ENCODE measurements at regions not wholly inside any gene's neighbourhood (a gene's known extent, or its start where the extent isn't known, plus 50 kb on each side); places are given as distances from the start of the nearest gene placed in this dataset.
"Not testable (repeated sequence)": the region's sequence is repeated elsewhere in the genome, so short reads cannot be mapped to it uniquely, and the experiment has no call there.

DNA sequence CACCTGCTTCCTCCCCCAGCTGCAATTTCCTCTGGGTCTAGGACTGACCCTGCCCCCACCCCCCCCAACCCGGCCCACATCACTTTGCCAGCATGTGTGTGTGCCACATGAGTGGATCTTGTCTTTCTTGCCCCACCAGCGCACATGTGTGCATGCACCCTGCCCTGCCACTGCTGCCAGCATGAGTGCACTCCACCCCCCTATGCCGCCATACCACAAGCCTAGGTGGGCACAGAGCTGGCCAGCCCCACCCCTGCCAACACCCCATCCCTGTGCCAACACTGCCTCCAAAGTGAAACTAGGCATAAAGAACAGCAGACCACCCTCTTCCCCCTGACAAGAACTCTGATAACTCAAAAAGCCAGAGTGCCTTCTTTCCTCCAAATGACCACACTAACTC, 296.3 kb upstream of the SGO1 start (continued):
- TF ChIP-seq, protein P1, sequence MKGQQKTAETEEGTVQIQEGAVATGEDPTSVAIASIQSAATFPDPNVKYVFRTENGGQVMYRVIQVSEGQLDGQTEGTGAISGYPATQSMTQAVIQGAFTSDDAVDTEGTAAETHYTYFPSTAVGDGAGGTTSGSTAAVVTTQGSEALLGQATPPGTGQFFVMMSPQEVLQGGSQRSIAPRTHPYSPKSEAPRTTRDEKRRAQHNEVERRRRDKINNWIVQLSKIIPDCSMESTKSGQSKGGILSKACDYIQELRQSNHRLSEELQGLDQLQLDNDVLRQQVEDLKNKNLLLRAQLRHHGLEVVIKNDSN (CRISPR knock-in tag; IDR thresholded peaks at IDR 0.05) = no peak
- TF ChIP-seq, protein P2, sequence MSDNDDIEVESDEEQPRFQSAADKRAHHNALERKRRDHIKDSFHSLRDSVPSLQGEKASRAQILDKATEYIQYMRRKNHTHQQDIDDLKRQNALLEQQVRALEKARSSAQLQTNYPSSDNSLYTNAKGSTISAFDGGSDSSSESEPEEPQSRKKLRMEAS (CRISPR knock-in tag; IDR thresholded peaks at IDR 0.05) = no peak

DNA sequence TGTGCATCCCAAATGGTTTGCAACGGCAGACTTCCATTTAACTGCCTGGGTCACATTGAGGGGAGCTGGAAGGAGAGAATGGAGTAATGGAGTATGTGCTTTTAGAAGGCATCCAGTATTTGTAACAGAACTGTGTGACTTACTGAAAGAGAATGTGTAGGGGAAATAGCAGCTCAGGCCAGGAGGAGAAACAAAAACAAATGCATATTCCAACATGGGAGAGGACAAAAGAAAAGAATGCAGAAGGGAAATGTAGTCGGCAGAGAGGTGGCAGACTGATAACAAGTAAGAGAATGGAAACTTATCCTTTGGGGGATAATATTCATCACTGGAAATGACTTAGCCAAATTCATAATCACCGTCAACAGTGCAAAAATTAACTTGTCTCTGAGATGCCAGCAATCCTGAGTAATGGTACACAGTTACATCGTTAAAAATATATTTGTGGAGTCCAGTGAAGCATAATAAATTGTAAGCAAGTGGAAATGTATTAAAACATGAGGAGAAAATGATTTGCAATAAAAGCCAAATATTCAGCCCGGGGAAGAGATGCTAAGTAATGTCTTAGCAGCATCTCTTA, 294.9 kb upstream of the SGO1 start:
- ATAC-seq = peak; percentile 87
- H3K27me3 Mint-ChIP-seq (ENCODE audit: low read depth) = no peaks in the 10 kb centered on the region
- H3K4me1 Mint-ChIP-seq = peaks cover 31% of the 10 kb centered on the region
- peaks cover 41% of the 10 kb centered on the region for H3K9me3 Mint-ChIP-seq
- POLR2A ChIA-PET = no interaction called here
- H3K4me3 Mint-ChIP-seq = 0 out of 2 replicates have a peak overlapping the region, but pooled peaks have one; percentile 4
- no peak for DNase-seq (ENCODE audit: low spot score)
- CTCF ChIA-PET = interaction anchor here (1.2 kb wide), 1 partner anchor 31 kb away, joined by 3 read pairs; no protein-coding TSS in a partner anchor
- TF ChIP-seq NFE2L1 (CRISPR knock-in tag; IDR thresholded peaks at IDR 0.05) (0 out of 2 replicates have a peak, but pooled peaks have one; percentile 31), SP1 (CRISPR knock-in tag; conservative IDR thresholded peaks at IDR 0.05) (no peak)
- peak overlapping the region; percentile 95 for H3K27ac Mint-ChIP-seq
- H3K36me3 Mint-ChIP-seq = peaks cover 30% of the 10 kb centered on the region

DNA sequence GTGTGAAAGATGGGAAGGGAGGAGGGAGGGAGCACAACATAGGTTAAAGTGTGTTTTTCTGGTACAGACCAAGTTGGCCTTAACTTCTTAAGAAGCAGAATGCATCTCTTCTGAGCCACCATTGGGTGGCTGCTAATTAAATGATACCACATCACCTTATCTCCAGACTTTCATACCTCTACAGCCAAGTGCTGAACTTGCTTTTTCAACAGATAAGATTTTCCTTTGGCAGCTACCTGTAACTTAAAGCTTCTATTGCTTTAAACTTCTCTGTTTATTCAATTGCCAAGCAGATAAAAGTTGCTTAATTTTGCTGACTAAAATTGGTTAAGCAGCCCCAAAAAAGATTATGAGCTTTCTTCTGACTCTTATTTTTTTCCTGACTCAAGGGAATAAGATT, 292.4 kb upstream of the SGO1 start:
- H3K27me3 Mint-ChIP-seq (ENCODE audit: low read depth) = no peaks in the 10 kb centered on the region

DNA sequence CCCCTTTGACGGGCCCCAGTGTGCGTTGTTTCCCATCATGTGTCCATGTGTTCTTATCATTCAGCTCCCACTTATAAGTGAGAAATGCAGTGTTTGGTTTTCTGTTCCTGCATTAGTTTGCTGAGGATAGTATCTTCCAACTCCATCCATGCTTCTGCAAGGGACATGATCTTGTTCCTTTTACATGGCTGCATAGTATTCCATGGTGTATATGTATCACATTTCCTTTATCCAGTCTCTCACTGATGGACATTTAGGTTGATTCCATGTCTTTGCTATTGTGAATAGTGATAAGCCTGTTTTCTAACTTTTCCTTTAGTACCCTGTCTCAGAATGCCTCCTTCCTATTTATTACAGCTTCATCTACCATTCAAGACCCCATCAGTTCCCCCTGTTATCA, 278.2 kb upstream of the SGO1 start:
- H3K27ac Mint-ChIP-seq; DNase-seq (ENCODE audit: low spot score); CTCF ChIA-PET; H3K4me1 Mint-ChIP-seq; H3K4me3 Mint-ChIP-seq; POLR2A ChIA-PET; ATAC-seq; H3K27me3 Mint-ChIP-seq (ENCODE audit: low read depth): not testable (repeated sequence)
- peaks cover 41% of the 10 kb centered on the region for H3K9me3 Mint-ChIP-seq
- H3K36me3 Mint-ChIP-seq = peaks cover 20% of the 10 kb centered on the region

More for the DNA sequence above, 292.4 kb upstream of the SGO1 start:
- peaks cover 31% of the 10 kb centered on the region for H3K4me1 Mint-ChIP-seq
- H3K4me3 Mint-ChIP-seq = no peak overlapping the region
- H3K9me3 Mint-ChIP-seq = peaks cover 26% of the 10 kb centered on the region
- H3K27ac Mint-ChIP-seq = no peak overlapping the region
- TF ChIP-seq EMX1 (CRISPR knock-in tag; IDR thresholded peaks at IDR 0.05) (no peak), ETV6 (CRISPR knock-in tag; IDR thresholded peaks at IDR 0.05) (no peak), GABPB1 (CRISPR knock-in tag; IDR thresholded peaks at IDR 0.05) (no peak), GRHL2 (CRISPR knock-in tag; IDR thresholded peaks at IDR 0.05; ENCODE audit: insufficient replicate concordance, severe bottlenecking) (no peak), ZNF219 (CRISPR knock-in tag; IDR thresholded peaks at IDR 0.05; ENCODE audit: borderline replicate concordance) (no peak), ZNF423 (CRISPR knock-in tag; IDR thresholded peaks at IDR 0.05) (no peak)
- TF ChIP-seq, protein P3, sequence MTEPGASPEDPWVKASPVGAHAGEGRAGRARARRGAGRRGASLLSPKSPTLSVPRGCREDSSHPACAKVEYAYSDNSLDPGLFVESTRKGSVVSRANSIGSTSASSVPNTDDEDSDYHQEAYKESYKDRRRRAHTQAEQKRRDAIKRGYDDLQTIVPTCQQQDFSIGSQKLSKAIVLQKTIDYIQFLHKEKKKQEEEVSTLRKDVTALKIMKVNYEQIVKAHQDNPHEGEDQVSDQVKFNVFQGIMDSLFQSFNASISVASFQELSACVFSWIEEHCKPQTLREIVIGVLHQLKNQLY (CRISPR knock-in tag; IDR thresholded peaks at IDR 0.05) = no peak
- TF ChIP-seq, protein P4, sequence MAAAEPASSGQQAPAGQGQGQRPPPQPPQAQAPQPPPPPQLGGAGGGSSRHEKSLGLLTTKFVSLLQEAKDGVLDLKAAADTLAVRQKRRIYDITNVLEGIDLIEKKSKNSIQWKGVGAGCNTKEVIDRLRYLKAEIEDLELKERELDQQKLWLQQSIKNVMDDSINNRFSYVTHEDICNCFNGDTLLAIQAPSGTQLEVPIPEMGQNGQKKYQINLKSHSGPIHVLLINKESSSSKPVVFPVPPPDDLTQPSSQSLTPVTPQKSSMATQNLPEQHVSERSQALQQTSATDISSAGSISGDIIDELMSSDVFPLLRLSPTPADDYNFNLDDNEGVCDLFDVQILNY (CRISPR knock-in tag; IDR thresholded peaks at IDR 0.05) = no peak
- TF ChIP-seq, protein P5, sequence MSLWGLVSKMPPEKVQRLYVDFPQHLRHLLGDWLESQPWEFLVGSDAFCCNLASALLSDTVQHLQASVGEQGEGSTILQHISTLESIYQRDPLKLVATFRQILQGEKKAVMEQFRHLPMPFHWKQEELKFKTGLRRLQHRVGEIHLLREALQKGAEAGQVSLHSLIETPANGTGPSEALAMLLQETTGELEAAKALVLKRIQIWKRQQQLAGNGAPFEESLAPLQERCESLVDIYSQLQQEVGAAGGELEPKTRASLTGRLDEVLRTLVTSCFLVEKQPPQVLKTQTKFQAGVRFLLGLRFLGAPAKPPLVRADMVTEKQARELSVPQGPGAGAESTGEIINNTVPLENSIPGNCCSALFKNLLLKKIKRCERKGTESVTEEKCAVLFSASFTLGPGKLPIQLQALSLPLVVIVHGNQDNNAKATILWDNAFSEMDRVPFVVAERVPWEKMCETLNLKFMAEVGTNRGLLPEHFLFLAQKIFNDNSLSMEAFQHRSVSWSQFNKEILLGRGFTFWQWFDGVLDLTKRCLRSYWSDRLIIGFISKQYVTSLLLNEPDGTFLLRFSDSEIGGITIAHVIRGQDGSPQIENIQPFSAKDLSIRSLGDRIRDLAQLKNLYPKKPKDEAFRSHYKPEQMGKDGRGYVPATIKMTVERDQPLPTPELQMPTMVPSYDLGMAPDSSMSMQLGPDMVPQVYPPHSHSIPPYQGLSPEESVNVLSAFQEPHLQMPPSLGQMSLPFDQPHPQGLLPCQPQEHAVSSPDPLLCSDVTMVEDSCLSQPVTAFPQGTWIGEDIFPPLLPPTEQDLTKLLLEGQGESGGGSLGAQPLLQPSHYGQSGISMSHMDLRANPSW (CRISPR knock-in tag; conservative IDR thresholded peaks at IDR 0.05; ENCODE audit: low read depth) = no peak
- TF ChIP-seq, protein P6, sequence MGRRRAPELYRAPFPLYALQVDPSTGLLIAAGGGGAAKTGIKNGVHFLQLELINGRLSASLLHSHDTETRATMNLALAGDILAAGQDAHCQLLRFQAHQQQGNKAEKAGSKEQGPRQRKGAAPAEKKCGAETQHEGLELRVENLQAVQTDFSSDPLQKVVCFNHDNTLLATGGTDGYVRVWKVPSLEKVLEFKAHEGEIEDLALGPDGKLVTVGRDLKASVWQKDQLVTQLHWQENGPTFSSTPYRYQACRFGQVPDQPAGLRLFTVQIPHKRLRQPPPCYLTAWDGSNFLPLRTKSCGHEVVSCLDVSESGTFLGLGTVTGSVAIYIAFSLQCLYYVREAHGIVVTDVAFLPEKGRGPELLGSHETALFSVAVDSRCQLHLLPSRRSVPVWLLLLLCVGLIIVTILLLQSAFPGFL (CRISPR knock-in tag; IDR thresholded peaks at IDR 0.05; ENCODE audit: borderline replicate concordance) = no peak
- TF ChIP-seq, protein P7, sequence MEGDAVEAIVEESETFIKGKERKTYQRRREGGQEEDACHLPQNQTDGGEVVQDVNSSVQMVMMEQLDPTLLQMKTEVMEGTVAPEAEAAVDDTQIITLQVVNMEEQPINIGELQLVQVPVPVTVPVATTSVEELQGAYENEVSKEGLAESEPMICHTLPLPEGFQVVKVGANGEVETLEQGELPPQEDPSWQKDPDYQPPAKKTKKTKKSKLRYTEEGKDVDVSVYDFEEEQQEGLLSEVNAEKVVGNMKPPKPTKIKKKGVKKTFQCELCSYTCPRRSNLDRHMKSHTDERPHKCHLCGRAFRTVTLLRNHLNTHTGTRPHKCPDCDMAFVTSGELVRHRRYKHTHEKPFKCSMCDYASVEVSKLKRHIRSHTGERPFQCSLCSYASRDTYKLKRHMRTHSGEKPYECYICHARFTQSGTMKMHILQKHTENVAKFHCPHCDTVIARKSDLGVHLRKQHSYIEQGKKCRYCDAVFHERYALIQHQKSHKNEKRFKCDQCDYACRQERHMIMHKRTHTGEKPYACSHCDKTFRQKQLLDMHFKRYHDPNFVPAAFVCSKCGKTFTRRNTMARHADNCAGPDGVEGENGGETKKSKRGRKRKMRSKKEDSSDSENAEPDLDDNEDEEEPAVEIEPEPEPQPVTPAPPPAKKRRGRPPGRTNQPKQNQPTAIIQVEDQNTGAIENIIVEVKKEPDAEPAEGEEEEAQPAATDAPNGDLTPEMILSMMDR (IDR thresholded peaks at IDR 0.05) = no peak
- TF ChIP-seq, protein P8, sequence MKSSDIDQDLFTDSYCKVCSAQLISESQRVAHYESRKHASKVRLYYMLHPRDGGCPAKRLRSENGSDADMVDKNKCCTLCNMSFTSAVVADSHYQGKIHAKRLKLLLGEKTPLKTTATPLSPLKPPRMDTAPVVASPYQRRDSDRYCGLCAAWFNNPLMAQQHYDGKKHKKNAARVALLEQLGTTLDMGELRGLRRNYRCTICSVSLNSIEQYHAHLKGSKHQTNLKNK (CRISPR knock-in tag; IDR thresholded peaks at IDR 0.05) = no peak
- CTCF ChIA-PET = no interaction called here
- DNase-seq (ENCODE audit: low spot score) = no peak
- POLR2A ChIA-PET = no interaction called here
- no peak for ATAC-seq
- peaks cover 15% of the 10 kb centered on the region for H3K36me3 Mint-ChIP-seq
